GM12891 (cell line): ENCODE measurements at regions not wholly inside any gene's neighbourhood (a gene's known extent, or its start where the extent isn't known, plus 50 kb on each side); places are given as distances from the start of the nearest gene placed in this dataset.
"Not testable (repeated sequence)": the region's sequence is repeated elsewhere in the genome, so short reads cannot be mapped to it uniquely, and the experiment has no call there.

ENCODE experiments used
- POLR2A ChIP-seq: IDR thresholded peaks from 2 replicates; pipeline ENCODE4 v1.6.1; 2011; ENCODE audit warnings: low read depth, low read length, control low read depth
- POLR2AphosphoS5 ChIP-seq: IDR thresholded peaks from 2 replicates; pipeline ENCODE4 v1.6.1; 2011; ENCODE audit warnings: low read depth, low read length, control low read depth
- POU2F2 ChIP-seq: IDR thresholded peaks from 2 replicates; pipeline ENCODE4 v1.6.1; 2011; ENCODE audit warnings: low read depth, mild to moderate bottlenecking, control low read depth, low read length, moderate library complexity
- TAF1 ChIP-seq: IDR thresholded peaks from 2 replicates; pipeline ENCODE4 v1.6.1; 2011; ENCODE audit warnings: low read depth, low read length, control low read depth

DNA sequence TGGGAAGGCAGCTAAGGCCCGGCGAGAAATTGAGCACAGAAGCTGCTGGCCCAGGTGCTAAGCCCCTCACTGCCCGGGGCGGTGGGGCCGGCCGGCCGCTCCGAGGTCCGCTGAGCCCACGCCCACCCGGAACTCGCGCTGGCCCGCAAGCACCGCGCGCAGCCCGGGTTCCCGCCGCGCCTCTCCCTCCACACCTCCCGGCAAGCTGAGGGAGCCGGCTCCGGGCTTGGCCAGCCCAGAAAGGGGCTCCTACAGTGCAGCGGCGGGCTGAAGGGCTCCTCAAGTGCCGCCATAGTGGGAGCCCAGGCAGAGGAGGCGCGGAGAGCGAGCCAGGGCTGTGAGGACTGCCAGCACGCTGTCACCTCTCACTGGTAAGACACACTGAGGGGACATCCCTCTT lies 85.5 kb upstream of the C15orf39 start:
- TF ChIP-seq POLR2A, POLR2AphosphoS5, POU2F2, TAF1: not testable (repeated sequence)
